ENCODE measurements at regions not wholly inside any gene's neighbourhood (a gene's known extent, or its start where the extent isn't known, plus 50 kb on each side); places are given as distances from the start of the nearest gene placed in this dataset.

DNA sequence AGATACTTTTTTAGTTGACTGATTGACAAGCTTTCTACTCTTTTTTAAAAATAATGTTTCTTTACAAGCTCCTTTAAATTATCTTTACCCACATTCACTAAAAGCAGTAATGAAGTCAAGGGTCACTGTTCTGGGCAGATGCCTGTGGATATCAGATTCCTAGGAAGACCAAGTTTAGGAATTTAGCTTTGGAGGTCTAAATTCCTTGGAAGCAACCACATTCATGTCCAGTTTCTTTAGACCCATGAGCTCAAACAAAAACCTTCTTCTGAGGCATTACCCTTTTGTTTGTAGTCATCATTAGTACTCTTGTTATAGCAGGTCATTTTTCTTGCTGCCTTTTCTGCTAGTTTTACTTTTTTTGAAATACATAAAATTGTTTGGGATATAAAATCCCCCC is 462.9 kb upstream of the JAG1 start:
- TF ChIP-seq ISL1 (CRISPR knock-in tag; IDR thresholded peaks at IDR 0.05): no peak
- no peak for TF ChIP-seq ARNTL (CRISPR knock-in tag; IDR thresholded peaks at IDR 0.05; ENCODE audit: borderline replicate concordance, low read depth)
- no peak for TF ChIP-seq TOX (CRISPR knock-in tag; IDR thresholded peaks at IDR 0.05; ENCODE audit: borderline replicate concordance)
- ATAC-seq: no peak

DNA sequence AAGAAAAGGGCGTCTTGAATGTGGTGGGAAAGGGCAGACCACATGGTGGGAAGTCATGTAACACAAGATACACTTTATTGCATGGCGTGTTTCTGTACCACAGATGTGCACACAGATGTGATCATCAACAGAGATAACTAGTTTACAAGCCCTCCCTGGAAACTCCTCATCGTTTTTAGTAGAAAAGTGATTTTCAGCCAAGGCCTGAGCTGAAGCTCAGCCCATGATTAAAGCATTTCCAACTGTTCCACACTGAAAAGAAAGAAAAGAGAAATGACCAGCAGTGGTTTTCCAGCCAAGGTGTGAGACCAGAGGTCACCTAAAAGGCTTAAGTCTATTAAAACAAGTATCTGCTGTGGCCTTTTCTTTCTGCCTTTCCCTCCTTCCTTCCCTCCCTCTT is 463.9 kb upstream of the JAG1 start:
- TF ChIP-seq ESRRG (CRISPR knock-in tag; IDR thresholded peaks at IDR 0.05) (no peak), PPARA (CRISPR knock-in tag; IDR thresholded peaks at IDR 0.05; ENCODE audit: borderline replicate concordance) (no peak), GLIS3 (CRISPR knock-in tag; IDR thresholded peaks at IDR 0.05) (no peak), ZFP3 (CRISPR knock-in tag; IDR thresholded peaks at IDR 0.05) (no peak), RARB (CRISPR knock-in tag; IDR thresholded peaks at IDR 0.05) (no peak), OSR1 (CRISPR knock-in tag; IDR thresholded peaks at IDR 0.05) (no peak), ZNF8 (CRISPR knock-in tag; IDR thresholded peaks at IDR 0.05) (no peak), SNAI2 (CRISPR knock-in tag; IDR thresholded peaks at IDR 0.05) (no peak), ARNTL (CRISPR knock-in tag; IDR thresholded peaks at IDR 0.05; ENCODE audit: borderline replicate concordance, low read depth) (no peak), ZNF70 (CRISPR knock-in tag; IDR thresholded peaks at IDR 0.05) (no peak)
- TF ChIP-seq, protein P1, sequence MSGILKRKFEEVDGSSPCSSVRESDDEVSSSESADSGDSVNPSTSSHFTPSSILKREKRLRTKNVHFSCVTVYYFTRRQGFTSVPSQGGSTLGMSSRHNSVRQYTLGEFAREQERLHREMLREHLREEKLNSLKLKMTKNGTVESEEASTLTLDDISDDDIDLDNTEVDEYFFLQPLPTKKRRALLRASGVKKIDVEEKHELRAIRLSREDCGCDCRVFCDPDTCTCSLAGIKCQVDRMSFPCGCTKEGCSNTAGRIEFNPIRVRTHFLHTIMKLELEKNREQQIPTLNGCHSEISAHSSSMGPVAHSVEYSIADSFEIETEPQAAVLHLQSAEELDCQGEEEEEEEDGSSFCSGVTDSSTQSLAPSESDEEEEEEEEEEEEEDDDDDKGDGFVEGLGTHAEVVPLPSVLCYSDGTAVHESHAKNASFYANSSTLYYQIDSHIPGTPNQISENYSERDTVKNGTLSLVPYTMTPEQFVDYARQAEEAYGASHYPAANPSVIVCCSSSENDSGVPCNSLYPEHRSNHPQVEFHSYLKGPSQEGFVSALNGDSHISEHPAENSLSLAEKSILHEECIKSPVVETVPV (CRISPR knock-in tag; IDR thresholded peaks at IDR 0.05): no peak
- TF ChIP-seq, protein P2, sequence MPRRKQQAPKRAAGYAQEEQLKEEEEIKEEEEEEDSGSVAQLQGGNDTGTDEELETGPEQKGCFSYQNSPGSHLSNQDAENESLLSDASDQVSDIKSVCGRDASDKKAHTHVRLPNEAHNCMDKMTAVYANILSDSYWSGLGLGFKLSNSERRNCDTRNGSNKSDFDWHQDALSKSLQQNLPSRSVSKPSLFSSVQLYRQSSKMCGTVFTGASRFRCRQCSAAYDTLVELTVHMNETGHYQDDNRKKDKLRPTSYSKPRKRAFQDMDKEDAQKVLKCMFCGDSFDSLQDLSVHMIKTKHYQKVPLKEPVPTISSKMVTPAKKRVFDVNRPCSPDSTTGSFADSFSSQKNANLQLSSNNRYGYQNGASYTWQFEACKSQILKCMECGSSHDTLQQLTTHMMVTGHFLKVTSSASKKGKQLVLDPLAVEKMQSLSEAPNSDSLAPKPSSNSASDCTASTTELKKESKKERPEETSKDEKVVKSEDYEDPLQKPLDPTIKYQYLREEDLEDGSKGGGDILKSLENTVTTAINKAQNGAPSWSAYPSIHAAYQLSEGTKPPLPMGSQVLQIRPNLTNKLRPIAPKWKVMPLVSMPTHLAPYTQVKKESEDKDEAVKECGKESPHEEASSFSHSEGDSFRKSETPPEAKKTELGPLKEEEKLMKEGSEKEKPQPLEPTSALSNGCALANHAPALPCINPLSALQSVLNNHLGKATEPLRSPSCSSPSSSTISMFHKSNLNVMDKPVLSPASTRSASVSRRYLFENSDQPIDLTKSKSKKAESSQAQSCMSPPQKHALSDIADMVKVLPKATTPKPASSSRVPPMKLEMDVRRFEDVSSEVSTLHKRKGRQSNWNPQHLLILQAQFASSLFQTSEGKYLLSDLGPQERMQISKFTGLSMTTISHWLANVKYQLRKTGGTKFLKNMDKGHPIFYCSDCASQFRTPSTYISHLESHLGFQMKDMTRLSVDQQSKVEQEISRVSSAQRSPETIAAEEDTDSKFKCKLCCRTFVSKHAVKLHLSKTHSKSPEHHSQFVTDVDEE (CRISPR knock-in tag; IDR thresholded peaks at IDR 0.05): no peak
- TF ChIP-seq, protein P3, sequence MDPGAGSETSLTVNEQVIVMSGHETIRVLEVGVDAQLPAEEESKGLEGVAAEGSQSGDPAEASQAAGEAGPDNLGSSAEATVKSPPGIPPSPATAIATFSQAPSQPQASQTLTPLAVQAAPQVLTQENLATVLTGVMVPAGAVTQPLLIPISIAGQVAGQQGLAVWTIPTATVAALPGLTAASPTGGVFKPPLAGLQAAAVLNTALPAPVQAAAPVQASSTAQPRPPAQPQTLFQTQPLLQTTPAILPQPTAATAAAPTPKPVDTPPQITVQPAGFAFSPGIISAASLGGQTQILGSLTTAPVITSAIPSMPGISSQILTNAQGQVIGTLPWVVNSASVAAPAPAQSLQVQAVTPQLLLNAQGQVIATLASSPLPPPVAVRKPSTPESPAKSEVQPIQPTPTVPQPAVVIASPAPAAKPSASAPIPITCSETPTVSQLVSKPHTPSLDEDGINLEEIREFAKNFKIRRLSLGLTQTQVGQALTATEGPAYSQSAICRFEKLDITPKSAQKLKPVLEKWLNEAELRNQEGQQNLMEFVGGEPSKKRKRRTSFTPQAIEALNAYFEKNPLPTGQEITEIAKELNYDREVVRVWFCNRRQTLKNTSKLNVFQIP (CRISPR knock-in tag; IDR thresholded peaks at IDR 0.05; ENCODE audit: borderline replicate concordance, low read depth): no peak
- ATAC-seq: no peak

DNA sequence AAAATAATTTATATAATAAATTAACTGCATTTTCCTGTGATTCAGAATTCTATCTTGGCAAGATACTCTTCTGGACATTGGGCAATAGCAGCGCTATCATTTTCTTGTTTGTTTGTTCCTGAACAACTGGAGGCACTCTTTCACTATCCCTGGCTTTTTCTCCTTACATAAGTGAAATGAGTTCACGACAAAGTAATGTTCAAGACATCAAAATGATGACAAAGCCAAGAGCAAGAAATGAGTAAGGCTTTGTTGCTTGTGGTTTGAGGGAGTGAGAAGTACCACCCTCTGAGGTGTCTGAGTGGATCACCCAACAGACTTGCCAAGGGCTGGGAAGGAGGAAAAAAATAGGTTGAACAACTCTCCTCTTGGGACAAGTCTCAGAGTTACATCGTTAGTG is 466.6 kb upstream of the JAG1 start:
- TF ChIP-seq ZNF8 (CRISPR knock-in tag; IDR thresholded peaks at IDR 0.05): no peak
- no peak for TF ChIP-seq ARNTL (CRISPR knock-in tag; IDR thresholded peaks at IDR 0.05; ENCODE audit: borderline replicate concordance, low read depth)
- TF ChIP-seq ISL1 (CRISPR knock-in tag; IDR thresholded peaks at IDR 0.05): no peak
- no peak for TF ChIP-seq ZFP30 (CRISPR knock-in tag; IDR thresholded peaks at IDR 0.05)
- no peak for TF ChIP-seq PPARA (CRISPR knock-in tag; IDR thresholded peaks at IDR 0.05; ENCODE audit: borderline replicate concordance)
- TF ChIP-seq BACH2 (CRISPR knock-in tag; IDR thresholded peaks at IDR 0.05; ENCODE audit: borderline replicate concordance): no peak
- TF ChIP-seq CSDC2 (CRISPR knock-in tag; IDR thresholded peaks at IDR 0.05): no peak
- TF ChIP-seq TCF4 (CRISPR knock-in tag; IDR thresholded peaks at IDR 0.05; ENCODE audit: borderline replicate concordance): no peak
- TF ChIP-seq, protein P4, sequence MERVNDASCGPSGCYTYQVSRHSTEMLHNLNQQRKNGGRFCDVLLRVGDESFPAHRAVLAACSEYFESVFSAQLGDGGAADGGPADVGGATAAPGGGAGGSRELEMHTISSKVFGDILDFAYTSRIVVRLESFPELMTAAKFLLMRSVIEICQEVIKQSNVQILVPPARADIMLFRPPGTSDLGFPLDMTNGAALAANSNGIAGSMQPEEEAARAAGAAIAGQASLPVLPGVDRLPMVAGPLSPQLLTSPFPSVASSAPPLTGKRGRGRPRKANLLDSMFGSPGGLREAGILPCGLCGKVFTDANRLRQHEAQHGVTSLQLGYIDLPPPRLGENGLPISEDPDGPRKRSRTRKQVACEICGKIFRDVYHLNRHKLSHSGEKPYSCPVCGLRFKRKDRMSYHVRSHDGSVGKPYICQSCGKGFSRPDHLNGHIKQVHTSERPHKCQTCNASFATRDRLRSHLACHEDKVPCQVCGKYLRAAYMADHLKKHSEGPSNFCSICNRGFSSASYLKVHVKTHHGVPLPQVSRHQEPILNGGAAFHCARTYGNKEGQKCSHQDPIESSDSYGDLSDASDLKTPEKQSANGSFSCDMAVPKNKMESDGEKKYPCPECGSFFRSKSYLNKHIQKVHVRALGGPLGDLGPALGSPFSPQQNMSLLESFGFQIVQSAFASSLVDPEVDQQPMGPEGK (CRISPR knock-in tag; IDR thresholded peaks at IDR 0.05; ENCODE audit: borderline replicate concordance): no peak
- TF ChIP-seq SNAI2 (CRISPR knock-in tag; IDR thresholded peaks at IDR 0.05): no peak
- TF ChIP-seq, protein P3 (CRISPR knock-in tag; IDR thresholded peaks at IDR 0.05; ENCODE audit: borderline replicate concordance, low read depth): no peak
- TF ChIP-seq, protein P1 (CRISPR knock-in tag; IDR thresholded peaks at IDR 0.05): no peak
- TF ChIP-seq RARB (CRISPR knock-in tag; IDR thresholded peaks at IDR 0.05): no peak
- no peak for TF ChIP-seq ZC3H10 (CRISPR knock-in tag; IDR thresholded peaks at IDR 0.05)
- no peak for TF ChIP-seq OSR1 (CRISPR knock-in tag; IDR thresholded peaks at IDR 0.05)
- no peak for ATAC-seq
